ENCODE measurements at regions not wholly inside any gene's neighbourhood (a gene's known extent, or its start where the extent isn't known, plus 50 kb on each side); places are given as distances from the start of the nearest gene placed in this dataset.

GRCh38 chr13:89977203-89977602, 1370.3 kb upstream of the MIR17HG start:
- DNase-seq (ENCODE audit: low spot score): no peak
- TF ChIP-seq, protein P1, sequence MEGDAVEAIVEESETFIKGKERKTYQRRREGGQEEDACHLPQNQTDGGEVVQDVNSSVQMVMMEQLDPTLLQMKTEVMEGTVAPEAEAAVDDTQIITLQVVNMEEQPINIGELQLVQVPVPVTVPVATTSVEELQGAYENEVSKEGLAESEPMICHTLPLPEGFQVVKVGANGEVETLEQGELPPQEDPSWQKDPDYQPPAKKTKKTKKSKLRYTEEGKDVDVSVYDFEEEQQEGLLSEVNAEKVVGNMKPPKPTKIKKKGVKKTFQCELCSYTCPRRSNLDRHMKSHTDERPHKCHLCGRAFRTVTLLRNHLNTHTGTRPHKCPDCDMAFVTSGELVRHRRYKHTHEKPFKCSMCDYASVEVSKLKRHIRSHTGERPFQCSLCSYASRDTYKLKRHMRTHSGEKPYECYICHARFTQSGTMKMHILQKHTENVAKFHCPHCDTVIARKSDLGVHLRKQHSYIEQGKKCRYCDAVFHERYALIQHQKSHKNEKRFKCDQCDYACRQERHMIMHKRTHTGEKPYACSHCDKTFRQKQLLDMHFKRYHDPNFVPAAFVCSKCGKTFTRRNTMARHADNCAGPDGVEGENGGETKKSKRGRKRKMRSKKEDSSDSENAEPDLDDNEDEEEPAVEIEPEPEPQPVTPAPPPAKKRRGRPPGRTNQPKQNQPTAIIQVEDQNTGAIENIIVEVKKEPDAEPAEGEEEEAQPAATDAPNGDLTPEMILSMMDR (IDR thresholded peaks at IDR 0.05; ENCODE audit: extremely low read depth, missing control alignments): no peak

DNA sequence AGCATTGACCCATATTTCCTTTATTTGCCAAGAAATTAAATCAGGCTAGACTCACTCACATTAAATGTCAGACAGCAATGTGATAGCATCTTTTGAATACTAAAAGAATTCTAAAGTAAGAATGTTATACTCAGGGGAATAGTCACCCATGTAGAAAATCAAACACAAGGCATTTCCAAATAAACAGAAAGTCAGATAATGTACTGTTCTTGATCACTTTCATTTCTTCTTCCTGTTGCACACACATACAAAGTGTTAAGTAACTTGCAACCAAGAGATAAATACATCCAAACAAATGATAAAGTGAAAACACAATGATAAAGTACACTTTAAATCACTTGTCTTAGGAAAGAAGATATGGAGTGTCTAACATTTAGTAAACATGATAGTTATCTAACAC, 1366.6 kb upstream of the MIR17HG start:
- TF ChIP-seq, protein P1 (IDR thresholded peaks at IDR 0.05; ENCODE audit: extremely low read depth, missing control alignments): no peak

GRCh38 chr13:89982407-89983095, 1364.9 kb upstream of the MIR17HG start:
- no peak for DNase-seq (ENCODE audit: low spot score)
- TF ChIP-seq, protein P1 (IDR thresholded peaks at IDR 0.05; ENCODE audit: extremely low read depth, missing control alignments): no peak

More for the DNA sequence above, 1366.6 kb upstream of the MIR17HG start:
- no peak for DNase-seq (ENCODE audit: low spot score)

DNA sequence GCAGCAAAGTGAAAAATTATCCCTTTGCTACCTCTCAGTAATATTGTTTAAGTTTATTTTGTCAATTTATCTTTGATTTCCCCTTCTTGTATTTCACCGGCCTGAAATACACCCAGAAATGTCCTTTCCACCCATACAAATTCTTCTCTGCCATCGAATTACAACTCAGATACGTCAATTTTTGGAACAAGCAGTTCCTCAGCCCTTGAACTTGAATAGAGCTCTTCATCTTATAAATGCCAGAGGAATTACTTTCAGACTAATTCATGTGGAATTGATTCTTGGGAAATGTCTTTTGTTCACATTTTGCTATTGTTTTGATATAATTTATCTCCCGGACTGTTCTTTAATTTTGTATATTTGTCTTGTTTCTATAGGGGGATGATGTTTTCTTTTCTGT, 1359.3 kb upstream of the MIR17HG start:
- TF ChIP-seq, protein P1 (IDR thresholded peaks at IDR 0.05; ENCODE audit: extremely low read depth, missing control alignments): no peak
- DNase-seq (ENCODE audit: low spot score): no peak

GRCh38 chr13:90003566-90003965, 1343.9 kb upstream of the MIR17HG start:
- DNase-seq (ENCODE audit: low spot score): no peak
- TF ChIP-seq, protein P1 (IDR thresholded peaks at IDR 0.05; ENCODE audit: extremely low read depth, missing control alignments): no peak

GRCh38 chr13:90008707-90009149, 1338.8 kb upstream of the MIR17HG start:
- TF ChIP-seq, protein P1 (IDR thresholded peaks at IDR 0.05; ENCODE audit: extremely low read depth, missing control alignments): no peak
- DNase-seq (ENCODE audit: low spot score): no peak

DNA sequence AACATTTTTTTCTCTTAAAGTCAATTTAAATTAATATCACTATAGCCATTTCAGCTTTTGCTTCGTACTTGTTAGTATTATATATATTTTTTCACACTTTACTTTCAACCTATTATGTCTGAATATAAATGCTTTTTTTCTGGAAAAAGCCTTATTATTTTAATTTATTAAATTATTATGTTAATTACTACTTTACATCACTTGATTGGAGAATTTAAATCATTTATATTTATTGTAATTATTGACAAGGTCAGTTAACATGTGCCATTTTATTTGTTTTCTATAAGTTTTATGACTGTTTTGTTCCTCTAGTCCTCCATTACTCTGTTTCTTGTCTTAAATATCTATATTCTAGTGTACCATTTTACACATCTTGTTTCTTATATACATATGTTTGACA, 1333.4 kb upstream of the MIR17HG start:
- no peak for DNase-seq (ENCODE audit: low spot score)
- TF ChIP-seq, protein P1 (IDR thresholded peaks at IDR 0.05; ENCODE audit: extremely low read depth, missing control alignments): no peak
